ENCODE measurements at regions not wholly inside any gene's neighbourhood (a gene's known extent, or its start where the extent isn't known, plus 50 kb on each side); places are given as distances from the start of the nearest gene placed in this dataset.

- DNase-seq (ENCODE audit: extremely low spot score), result no peak
- no peak for TF ChIP-seq L3MBTL2 (conservative IDR thresholded peaks at IDR 0.05)
- no peak for TF ChIP-seq SP1 (IDR thresholded peaks at IDR 0.05)
- no peak for TF ChIP-seq ELF4 (IDR thresholded peaks at IDR 0.05)
- no peak for TF ChIP-seq LEF1 (IDR thresholded peaks at IDR 0.05; ENCODE audit: borderline replicate concordance)
- TF ChIP-seq SUZ12 (IDR thresholded peaks at IDR 0.05), result no peak
- no peak for TF ChIP-seq FOXM1 (IDR thresholded peaks at IDR 0.05; ENCODE audit: borderline replicate concordance)
- no peak for TF ChIP-seq HDGF (IDR thresholded peaks at IDR 0.05; ENCODE audit: borderline replicate concordance)
- TF ChIP-seq FOXA1 (IDR thresholded peaks at IDR 0.05), result no peak
- no peak for TF ChIP-seq PKNOX1 (IDR thresholded peaks at IDR 0.05)
- TF ChIP-seq BHLHE40 (IDR thresholded peaks at IDR 0.05; ENCODE audit: borderline replicate concordance), result no peak
- no peak for TF ChIP-seq CTBP1 (IDR thresholded peaks at IDR 0.05; ENCODE audit: borderline replicate concordance)
- TF ChIP-seq TARDBP (IDR thresholded peaks at IDR 0.05), result no peak
- no peak for TF ChIP-seq NFRKB (IDR thresholded peaks at IDR 0.05)
- TF ChIP-seq FOXK2 (IDR thresholded peaks at IDR 0.05), result no peak
- TF ChIP-seq ARNT (IDR thresholded peaks at IDR 0.05), result no peak
- ChIA-PET CTCF (no interaction called here), POLR2A (no interaction called here)
Measured at GRCh38 chr9:109910671-109911518, 130.9 kb downstream of the PALM2AKAP2 start.

- POLR2A ChIA-PET, result no interaction called here
- CTCF ChIA-PET, result interaction anchor here (0.7 kb wide), 1 partner anchor 8 kb away, joined by 3 read pairs; no protein-coding TSS in a partner anchor
- no peak for DNase-seq (ENCODE audit: extremely low spot score)
Measured at GRCh38 chr9:109912082-109912582, 132.1 kb downstream of the PALM2AKAP2 start.

GRCh38 chr9:109912726-109913460 is 132.9 kb downstream of the PALM2AKAP2 start:
- DNase-seq (ENCODE audit: extremely low spot score), result no peak
- CTCF ChIA-PET, result interaction anchor here (0.7 kb wide), 1 partner anchor 9 kb away, joined by 3 read pairs; no protein-coding TSS in a partner anchor
- TF ChIP-seq BHLHE40 (IDR thresholded peaks at IDR 0.05; ENCODE audit: borderline replicate concordance) (no peak), ELF4 (IDR thresholded peaks at IDR 0.05) (no peak), NFRKB (IDR thresholded peaks at IDR 0.05) (no peak)
- POLR2A ChIA-PET, result no interaction called here

More at GRCh38 chr9:109912082-109912582, 132.1 kb downstream of the PALM2AKAP2 start:
- TF ChIP-seq SP1 (IDR thresholded peaks at IDR 0.05) (no peak), L3MBTL2 (conservative IDR thresholded peaks at IDR 0.05) (no peak), SUZ12 (IDR thresholded peaks at IDR 0.05) (no peak), FOXA1 (IDR thresholded peaks at IDR 0.05) (no peak), ZNF384 (IDR thresholded peaks at IDR 0.05) (no peak), BHLHE40 (IDR thresholded peaks at IDR 0.05; ENCODE audit: borderline replicate concordance) (no peak), HDGF (IDR thresholded peaks at IDR 0.05; ENCODE audit: borderline replicate concordance) (no peak), FOXM1 (IDR thresholded peaks at IDR 0.05; ENCODE audit: borderline replicate concordance) (no peak), ELF4 (IDR thresholded peaks at IDR 0.05) (no peak), FOXK2 (IDR thresholded peaks at IDR 0.05) (no peak), NFRKB (IDR thresholded peaks at IDR 0.05) (no peak), TARDBP (IDR thresholded peaks at IDR 0.05) (no peak), PKNOX1 (IDR thresholded peaks at IDR 0.05) (no peak), ARNT (IDR thresholded peaks at IDR 0.05) (no peak), CTBP1 (IDR thresholded peaks at IDR 0.05; ENCODE audit: borderline replicate concordance) (no peak)

- ChIA-PET POLR2A (no interaction called here), CTCF (no interaction called here)
- no peak for TF ChIP-seq TARDBP (IDR thresholded peaks at IDR 0.05)
- no peak for TF ChIP-seq LEF1 (IDR thresholded peaks at IDR 0.05; ENCODE audit: borderline replicate concordance)
- no peak for TF ChIP-seq HDGF (IDR thresholded peaks at IDR 0.05; ENCODE audit: borderline replicate concordance)
- DNase-seq (ENCODE audit: extremely low spot score), result no peak
Measured at GRCh38 chr9:109913461-109913810, 133.4 kb downstream of the PALM2AKAP2 start.

- no peak for DNase-seq (ENCODE audit: extremely low spot score)
- TF ChIP-seq LEF1 (IDR thresholded peaks at IDR 0.05; ENCODE audit: borderline replicate concordance) (no peak), FOXA1 (IDR thresholded peaks at IDR 0.05) (no peak), L3MBTL2 (conservative IDR thresholded peaks at IDR 0.05) (no peak)
- ChIA-PET POLR2A (no interaction called here), CTCF (no interaction called here)
Measured at GRCh38 chr9:109914280-109915027, 134.5 kb downstream of the PALM2AKAP2 start.

GRCh38 chr9:109916316-109916715 is 136.3 kb downstream of the PALM2AKAP2 start:
- CTCF ChIA-PET, result no interaction called here
- TF ChIP-seq FOXM1 (IDR thresholded peaks at IDR 0.05; ENCODE audit: borderline replicate concordance), result no peak
- TF ChIP-seq PKNOX1 (IDR thresholded peaks at IDR 0.05), result no peak
- TF ChIP-seq L3MBTL2 (conservative IDR thresholded peaks at IDR 0.05), result no peak
- no peak for TF ChIP-seq BHLHE40 (IDR thresholded peaks at IDR 0.05; ENCODE audit: borderline replicate concordance)
- no peak for TF ChIP-seq ELF4 (IDR thresholded peaks at IDR 0.05)
- TF ChIP-seq TARDBP (IDR thresholded peaks at IDR 0.05), result no peak
- no peak for TF ChIP-seq NFRKB (IDR thresholded peaks at IDR 0.05)
- TF ChIP-seq CTBP1 (IDR thresholded peaks at IDR 0.05; ENCODE audit: borderline replicate concordance), result no peak
- TF ChIP-seq ZNF384 (IDR thresholded peaks at IDR 0.05), result no peak
- no peak for TF ChIP-seq LEF1 (IDR thresholded peaks at IDR 0.05; ENCODE audit: borderline replicate concordance)
- no peak for TF ChIP-seq FOXA1 (IDR thresholded peaks at IDR 0.05)
- no peak for TF ChIP-seq SUZ12 (IDR thresholded peaks at IDR 0.05)
- no peak for TF ChIP-seq ARNT (IDR thresholded peaks at IDR 0.05)
- no peak for TF ChIP-seq FOXK2 (IDR thresholded peaks at IDR 0.05)
- no peak for TF ChIP-seq SP1 (IDR thresholded peaks at IDR 0.05)
- no peak for TF ChIP-seq HDGF (IDR thresholded peaks at IDR 0.05; ENCODE audit: borderline replicate concordance)
- POLR2A ChIA-PET, result no interaction called here
- DNase-seq (ENCODE audit: extremely low spot score), result no peak
